K562 (cell line): ENCODE measurements at regions not wholly inside any gene's neighbourhood (a gene's known extent, or its start where the extent isn't known, plus 50 kb on each side); places are given as distances from the start of the nearest gene placed in this dataset.

Experiments
- CBFA2T3 ChIP-seq: fragments of 450-650 bp; IDR thresholded peaks from 2 replicates; pipeline ENCODE4 v1.6.1; 2017
- DIDO1 ChIP-seq: fragments of 450-650 bp; IDR thresholded peaks from 2 replicates; pipeline ENCODE4 v1.6.1; 2016; ENCODE audit warnings: low read depth, missing biosample characterization, missing genetic modification characterization
- FOXP4 ChIP-seq: sonication (generic); formaldehyde crosslinking; IDR thresholded peaks from 2 replicates; pipeline ENCODE4 v1.8.0; 2022; ENCODE audit warnings: mild to moderate bottlenecking, missing genetic modification reagents, borderline replicate concordance
- HNRNPK ChIP-seq: fragments of 200-400 bp; formaldehyde crosslinking; IDR thresholded peaks from one replicate; pipeline ENCODE4 v1.6.1; 2018; ENCODE audit warnings: mild to moderate bottlenecking, low read depth, low read length; ENCODE audit not compliant: poor library complexity, severe bottlenecking
- MECOM ChIP-seq: fragments of 250-450 bp; sonication (Bioruptor Pico); IDR thresholded peaks from 2 replicates; pipeline ENCODE4 v1.8.0; 2022; ENCODE audit warnings: inconsistent platforms
- POLR2AphosphoS5 ChIP-seq: IDR thresholded peaks from 2 replicates; pipeline ENCODE4 v1.6.1; 2011; ENCODE audit warnings: mild to moderate bottlenecking, low read depth, low read length, moderate library complexity; ENCODE audit not compliant: control insufficient read depth, insufficient read depth
- POLR2B ChIP-seq: fragments of 450-650 bp; IDR thresholded peaks from 2 replicates; pipeline ENCODE4 v1.6.1; 2018; ENCODE audit warnings: low read depth; ENCODE audit not compliant: partially characterized antibody
- ZNF274 ChIP-seq: IDR thresholded peaks from 2 replicates; pipeline ENCODE4 v1.6.1; 2011; ENCODE audit warnings: low read depth, mild to moderate bottlenecking, low read length, moderate library complexity, borderline replicate concordance
- TF ChIP-seq, protein P1 (sequence below): fragments of 250-450 bp; sonication (Bioruptor Pico); IDR thresholded peaks from 2 replicates; pipeline ENCODE4 v1.8.0; 2022; ENCODE audit warnings: inconsistent platforms
- TF ChIP-seq, protein P2 (sequence below): sonication (generic); formaldehyde crosslinking; IDR thresholded peaks from 2 replicates; pipeline ENCODE4 v1.8.0; 2023; ENCODE audit warnings: missing genetic modification reagents, mild to moderate bottlenecking, borderline replicate concordance

DNA sequence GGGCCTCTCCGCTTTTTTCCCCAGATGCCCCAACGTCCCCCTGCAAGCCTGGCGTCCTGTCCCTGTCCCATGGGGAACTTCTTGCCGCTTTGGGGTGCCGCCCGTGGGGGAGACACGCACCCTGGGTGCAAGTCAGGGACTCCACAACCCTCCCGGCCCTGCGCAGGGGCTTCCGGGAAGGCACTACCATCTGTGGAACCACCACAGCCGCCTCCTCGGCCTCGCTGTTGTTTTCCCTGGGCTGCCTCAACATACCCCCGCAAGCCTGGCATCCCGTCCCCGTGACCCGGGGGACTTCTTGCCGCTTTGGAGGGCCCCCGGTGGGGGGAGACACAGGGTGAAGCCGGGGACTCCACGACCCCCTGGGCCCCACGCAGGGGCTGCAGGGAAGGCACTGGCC, 238.4 kb downstream of the TUBA3C start (continued):
- TF ChIP-seq POLR2AphosphoS5 (no peak), FOXP4 (CRISPR knock-in tag) (no peak), HNRNPK (no peak), ZNF274 (no peak), DIDO1 (no peak), CBFA2T3 (no peak), POLR2B (no peak), MECOM (CRISPR knock-in tag) (no peak)
- TF ChIP-seq, protein P1, sequence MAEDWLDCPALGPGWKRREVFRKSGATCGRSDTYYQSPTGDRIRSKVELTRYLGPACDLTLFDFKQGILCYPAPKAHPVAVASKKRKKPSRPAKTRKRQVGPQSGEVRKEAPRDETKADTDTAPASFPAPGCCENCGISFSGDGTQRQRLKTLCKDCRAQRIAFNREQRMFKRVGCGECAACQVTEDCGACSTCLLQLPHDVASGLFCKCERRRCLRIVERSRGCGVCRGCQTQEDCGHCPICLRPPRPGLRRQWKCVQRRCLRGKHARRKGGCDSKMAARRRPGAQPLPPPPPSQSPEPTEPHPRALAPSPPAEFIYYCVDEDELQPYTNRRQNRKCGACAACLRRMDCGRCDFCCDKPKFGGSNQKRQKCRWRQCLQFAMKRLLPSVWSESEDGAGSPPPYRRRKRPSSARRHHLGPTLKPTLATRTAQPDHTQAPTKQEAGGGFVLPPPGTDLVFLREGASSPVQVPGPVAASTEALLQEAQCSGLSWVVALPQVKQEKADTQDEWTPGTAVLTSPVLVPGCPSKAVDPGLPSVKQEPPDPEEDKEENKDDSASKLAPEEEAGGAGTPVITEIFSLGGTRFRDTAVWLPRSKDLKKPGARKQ = no peak
- TF ChIP-seq, protein P2, sequence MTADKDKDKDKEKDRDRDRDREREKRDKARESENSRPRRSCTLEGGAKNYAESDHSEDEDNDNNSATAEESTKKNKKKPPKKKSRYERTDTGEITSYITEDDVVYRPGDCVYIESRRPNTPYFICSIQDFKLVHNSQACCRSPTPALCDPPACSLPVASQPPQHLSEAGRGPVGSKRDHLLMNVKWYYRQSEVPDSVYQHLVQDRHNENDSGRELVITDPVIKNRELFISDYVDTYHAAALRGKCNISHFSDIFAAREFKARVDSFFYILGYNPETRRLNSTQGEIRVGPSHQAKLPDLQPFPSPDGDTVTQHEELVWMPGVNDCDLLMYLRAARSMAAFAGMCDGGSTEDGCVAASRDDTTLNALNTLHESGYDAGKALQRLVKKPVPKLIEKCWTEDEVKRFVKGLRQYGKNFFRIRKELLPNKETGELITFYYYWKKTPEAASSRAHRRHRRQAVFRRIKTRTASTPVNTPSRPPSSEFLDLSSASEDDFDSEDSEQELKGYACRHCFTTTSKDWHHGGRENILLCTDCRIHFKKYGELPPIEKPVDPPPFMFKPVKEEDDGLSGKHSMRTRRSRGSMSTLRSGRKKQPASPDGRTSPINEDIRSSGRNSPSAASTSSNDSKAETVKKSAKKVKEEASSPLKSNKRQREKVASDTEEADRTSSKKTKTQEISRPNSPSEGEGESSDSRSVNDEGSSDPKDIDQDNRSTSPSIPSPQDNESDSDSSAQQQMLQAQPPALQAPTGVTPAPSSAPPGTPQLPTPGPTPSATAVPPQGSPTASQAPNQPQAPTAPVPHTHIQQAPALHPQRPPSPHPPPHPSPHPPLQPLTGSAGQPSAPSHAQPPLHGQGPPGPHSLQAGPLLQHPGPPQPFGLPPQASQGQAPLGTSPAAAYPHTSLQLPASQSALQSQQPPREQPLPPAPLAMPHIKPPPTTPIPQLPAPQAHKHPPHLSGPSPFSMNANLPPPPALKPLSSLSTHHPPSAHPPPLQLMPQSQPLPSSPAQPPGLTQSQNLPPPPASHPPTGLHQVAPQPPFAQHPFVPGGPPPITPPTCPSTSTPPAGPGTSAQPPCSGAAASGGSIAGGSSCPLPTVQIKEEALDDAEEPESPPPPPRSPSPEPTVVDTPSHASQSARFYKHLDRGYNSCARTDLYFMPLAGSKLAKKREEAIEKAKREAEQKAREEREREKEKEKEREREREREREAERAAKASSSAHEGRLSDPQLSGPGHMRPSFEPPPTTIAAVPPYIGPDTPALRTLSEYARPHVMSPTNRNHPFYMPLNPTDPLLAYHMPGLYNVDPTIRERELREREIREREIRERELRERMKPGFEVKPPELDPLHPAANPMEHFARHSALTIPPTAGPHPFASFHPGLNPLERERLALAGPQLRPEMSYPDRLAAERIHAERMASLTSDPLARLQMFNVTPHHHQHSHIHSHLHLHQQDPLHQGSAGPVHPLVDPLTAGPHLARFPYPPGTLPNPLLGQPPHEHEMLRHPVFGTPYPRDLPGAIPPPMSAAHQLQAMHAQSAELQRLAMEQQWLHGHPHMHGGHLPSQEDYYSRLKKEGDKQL (CRISPR knock-in tag) = no peak
